H1 (cell line): ENCODE measurements at regions not wholly inside any gene's neighbourhood (a gene's known extent, or its start where the extent isn't known, plus 50 kb on each side); places are given as distances from the start of the nearest gene placed in this dataset.

Source experiments
- CTCF ChIA-PET: fragments of 300-600 bp; sonication (Branson Sonifier 250); formaldehyde crosslinking; loops from one replicate; lab custom pipeline; 2021; ENCODE audit not compliant: partially characterized antibody; lab: Charles Lee
- POLR2A ChIA-PET: fragments of 300-600 bp; sonication (Branson Sonifier 250); formaldehyde crosslinking; loops from one replicate; lab custom pipeline; 2021; ENCODE audit warnings: inconsistent platforms; ENCODE audit not compliant: partially characterized antibody; lab: Charles Lee
- DNase-seq, 2 experiments: peaks; one replicate each; pipeline versions ENCODE4 v3.0.0 to v3.0.0-alpha.2; 2010 to 2022; ENCODE audit warnings: low spot score in 2 of 2, low read depth in 1 of 2, mixed read lengths in 1 of 2
- FAIRE-seq: peaks from 2 replicates; lab custom pipeline; 2011; peaks lifted over from hg19 to GRCh38; lab: Jason Lieb, UNC
- H2AFZ ChIP-seq: 2 replicates; pipeline ENCODE4 v1.8.1; 2012; ENCODE audit warnings: low read length, inconsistent platforms
- H2AK5ac ChIP-seq: 2 replicates; pipeline ENCODE4 v1.6.1; 2013; ENCODE audit warnings: low read depth, low read length
- H2BK120ac ChIP-seq: replicated peaks from 2 replicates; pipeline ENCODE3; 2013; ENCODE audit warnings: low read depth, low read length, inconsistent platforms
- H2BK12ac ChIP-seq: 2 replicates; pipeline ENCODE4 v1.6.1; 2013; ENCODE audit warnings: low read depth, low read length
- H2BK15ac ChIP-seq: 2 replicates; pipeline ENCODE4 v1.6.1; 2013; ENCODE audit warnings: low read length
- H2BK20ac ChIP-seq: 2 replicates; pipeline ENCODE4 v1.6.1; 2013; ENCODE audit warnings: low read length
- H2BK5ac ChIP-seq: 2 replicates; pipeline ENCODE4 v1.6.1; 2013; ENCODE audit warnings: low read depth, low read length
- H3K14ac ChIP-seq: 2 replicates; pipeline ENCODE4 v1.6.1; 2013; ENCODE audit warnings: inconsistent platforms; ENCODE audit not compliant: insufficient read length
- H3K18ac ChIP-seq: 2 replicates; pipeline ENCODE4 v1.6.1; 2013; ENCODE audit warnings: low read length; ENCODE audit errors: extremely low read depth
- H3K23ac ChIP-seq: 2 replicates; pipeline ENCODE4 v1.6.1; 2013; ENCODE audit warnings: inconsistent platforms; ENCODE audit not compliant: insufficient read length
- H3K23me2 ChIP-seq: 2 replicates; pipeline ENCODE4 v1.6.1; 2013; ENCODE audit warnings: low read depth, low read length
- H3K27ac ChIP-seq: 2 replicates; pipeline ENCODE4 v1.6.1; 2011; ENCODE audit warnings: low read depth, low read length, inconsistent platforms
- H3K27me3 ChIP-seq, 4 experiments: replicated peaks in 1 of 4; 1 replicate in 1 of 4; 2 replicates in 3 of 4; pipeline versions ENCODE4 v1.6.1 to v1.8.1; 2011 to 2013; ENCODE audit warnings: low read length in 3 of 4, mild to moderate bottlenecking in 3 of 4, inconsistent platforms in 2 of 4, mixed read lengths in 2 of 4, moderate library complexity in 1 of 4; ENCODE audit not compliant: control insufficient read depth in 3 of 4, insufficient read depth in 3 of 4; ENCODE audit errors: extremely low read depth in 1 of 4
- H3K36me3 ChIP-seq, 4 experiments: 2 replicates each; pipeline versions ENCODE4 v1.6.1 to v1.8.1; 2011 to 2013; ENCODE audit warnings: mild to moderate bottlenecking in 4 of 4, low read length in 3 of 4, moderate library complexity in 2 of 4, control low read depth in 1 of 4, inconsistent platforms in 1 of 4; ENCODE audit not compliant: insufficient read depth in 4 of 4, control insufficient read depth in 2 of 4
- H3K4ac ChIP-seq: replicated peaks from 2 replicates; pipeline ENCODE3; 2013; ENCODE audit warnings: low read length, low read depth, mixed read lengths, inconsistent platforms; ENCODE audit not compliant: insufficient read length
- H3K4me1 ChIP-seq, 4 experiments: replicated peaks in 1 of 4; 1 replicate in 1 of 4; 2 replicates in 3 of 4; pipeline versions ENCODE4 v1.6.1 to v1.8.1; 2011 to 2013; ENCODE audit warnings: low read length in 3 of 4, inconsistent platforms in 2 of 4, mixed read lengths in 1 of 4; ENCODE audit not compliant: insufficient read depth in 4 of 4, control insufficient read depth in 3 of 4
- H3K4me2 ChIP-seq, 2 experiments: 2 replicates each; pipeline versions ENCODE4 v1.6.1 to v1.8.1; 2011 to 2013; ENCODE audit warnings: low read depth in 2 of 2, low read length in 2 of 2, control low read depth in 1 of 2, inconsistent platforms in 1 of 2, mild to moderate bottlenecking in 1 of 2; ENCODE audit not compliant: insufficient read depth in 1 of 2
- H3K4me3 ChIP-seq, 4 experiments: fragments of 200-600, 300-600 bp in 1 of 4; sonication (generic), shearing (Covaris generic), sonication (Bioruptor Twin) in 1 of 4; 2 replicates each; pipeline versions ENCODE4 v1.5.1 to v1.8.1; 2011 to 2016; ENCODE audit warnings: low read length in 4 of 4, low read depth in 3 of 4, control low read depth in 2 of 4, inconsistent platforms in 2 of 4, mild to moderate bottlenecking in 2 of 4, mixed read lengths in 1 of 4, moderate library complexity in 1 of 4; ENCODE audit not compliant: insufficient read depth in 2 of 4; ENCODE audit errors: extremely low read depth in 1 of 4
- H3K56ac ChIP-seq: replicated peaks from 2 replicates; pipeline ENCODE3; 2013; ENCODE audit warnings: low read depth, mild to moderate bottlenecking, mixed read lengths, low read length, inconsistent platforms; ENCODE audit not compliant: insufficient read length
- H3K79me1 ChIP-seq: 2 replicates; pipeline ENCODE4 v1.6.1; 2013; ENCODE audit warnings: low read depth, low read length, control low read depth
- H3K79me2 ChIP-seq, 2 experiments: 2 replicates each; pipeline versions ENCODE4 v1.6.1 to v1.8.1; 2012 to 2013; ENCODE audit warnings: low read length in 2 of 2, mild to moderate bottlenecking in 2 of 2, inconsistent platforms in 1 of 2; ENCODE audit not compliant: insufficient read depth in 2 of 2, control insufficient read depth in 1 of 2
- H3K9ac ChIP-seq, 4 experiments: replicated peaks in 1 of 4; 1 replicate in 1 of 4; 2 replicates in 3 of 4; pipeline versions ENCODE4 v1.6.1 to v1.8.1; 2011 to 2013; ENCODE audit warnings: low read depth in 3 of 4, low read length in 3 of 4, control low read depth in 2 of 4, mild to moderate bottlenecking in 2 of 4, moderate library complexity in 2 of 4, inconsistent platforms in 1 of 4; ENCODE audit errors: extremely low read depth in 1 of 4
- H3K9me3 ChIP-seq, 2 experiments: 2 replicates each; pipeline versions ENCODE4 v1.6.1 to v1.8.1; 2012 to 2013; ENCODE audit warnings: mild to moderate bottlenecking in 2 of 2, moderate library complexity in 2 of 2, control low read depth in 1 of 2, inconsistent platforms in 1 of 2, low read depth in 1 of 2, low read length in 1 of 2, mixed read lengths in 1 of 2; ENCODE audit not compliant: insufficient read depth in 2 of 2
- H4K20me1 ChIP-seq, 2 experiments: replicated peaks in 1 of 2; 2 replicates each; pipeline versions ENCODE3 to v1.8.1; 2011 to 2013; ENCODE audit warnings: inconsistent platforms in 2 of 2, low read length in 2 of 2, mild to moderate bottlenecking in 1 of 2; ENCODE audit not compliant: insufficient read depth in 2 of 2, control insufficient read depth in 1 of 2
- H4K5ac ChIP-seq: 2 replicates; pipeline ENCODE4 v1.6.1; 2013; ENCODE audit warnings: low read length, low read depth, mixed read lengths, inconsistent platforms; ENCODE audit not compliant: insufficient read length
- H4K8ac ChIP-seq: 2 replicates; pipeline ENCODE4 v1.8.0; 2013; ENCODE audit warnings: mild to moderate bottlenecking, moderate library complexity, low read length, inconsistent platforms; ENCODE audit not compliant: insufficient read depth; ENCODE audit errors: extremely low read depth
- H4K91ac ChIP-seq: replicated peaks from 2 replicates; pipeline ENCODE3; 2013; ENCODE audit warnings: low read length, mixed read lengths, inconsistent platforms; ENCODE audit not compliant: insufficient read length
- POLR2AphosphoS5 ChIP-seq: IDR thresholded peaks from 2 replicates; pipeline ENCODE4 v1.6.1; 2011; ENCODE audit warnings: low read depth, low read length
- TF ChIP-seq, protein P1 (sequence below): fragments of 300-600 bp; sonication (generic); IDR thresholded peaks from 2 replicates; pipeline ENCODE4 v1.7.1; 2012; ENCODE audit warnings: low read length, moderate library complexity, mild to moderate bottlenecking, inconsistent platforms; ENCODE audit not compliant: insufficient replicate concordance

DNA sequence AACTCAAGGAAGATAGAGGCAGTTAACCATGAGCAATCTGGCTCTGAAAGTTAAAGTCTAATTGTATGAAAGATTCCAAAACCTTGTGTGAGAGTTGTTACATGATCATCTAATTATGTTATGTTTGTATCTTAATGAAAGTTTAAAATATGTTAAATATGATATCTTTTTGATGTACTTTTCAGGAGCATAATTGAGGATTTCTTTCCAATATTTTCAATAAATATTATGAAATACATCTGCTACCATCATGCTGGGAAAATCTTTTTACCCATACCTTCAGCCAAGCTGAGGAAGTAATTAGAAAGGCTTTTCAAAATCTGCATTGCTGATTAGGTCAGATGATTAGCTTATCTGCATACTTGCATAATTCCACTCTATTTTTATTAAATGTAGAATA is 318.4 kb downstream of the KLF12 start:
- Histone ChIP-seq H3K56ac (no peak overlapping the region), H4K5ac (no peak overlapping the region), H3K23ac (no peak overlapping the region), H3K36me3 (no peaks in the 10 kb centered on the region), H4K8ac (no peak overlapping the region), H3K79me1 (no peaks in the 10 kb centered on the region), H2AFZ (no peak overlapping the region), H3K18ac (no peak overlapping the region), H3K23me2 (no peaks in the 10 kb centered on the region; the same call in 1 of the 2 replicates), H4K20me1 (no peaks in the 10 kb centered on the region), H3K9ac (no peak overlapping the region), H4K91ac (no peak overlapping the region), H3K4me1 (no peaks in the 10 kb centered on the region; a peak in 1 of 7 replicates), H2BK120ac (no peak overlapping the region), H2BK20ac (no peak overlapping the region), H2BK15ac (no peak overlapping the region), H2BK12ac (no peak overlapping the region), H3K27me3 (no peaks in the 10 kb centered on the region), H2BK5ac (no peak overlapping the region), H3K9me3 (no peaks in the 10 kb centered on the region), H3K4ac (no peak overlapping the region), H3K27ac (no peak overlapping the region), H3K4me2 (no peak overlapping the region), H3K79me2 (no peaks in the 10 kb centered on the region), H3K4me3 (no peak overlapping the region), H2AK5ac (no peak overlapping the region), H3K14ac (no peak overlapping the region)
- FAIRE-seq = no peak
- CTCF ChIA-PET = interaction anchor here (1.1 kb wide), 1 partner anchor 50 kb away, joined by 3 read pairs; no protein-coding TSS in a partner anchor
- DNase-seq = no peak
- POLR2A ChIA-PET = no interaction called here
- TF ChIP-seq POLR2AphosphoS5 = no peak
- TF ChIP-seq, protein P1, sequence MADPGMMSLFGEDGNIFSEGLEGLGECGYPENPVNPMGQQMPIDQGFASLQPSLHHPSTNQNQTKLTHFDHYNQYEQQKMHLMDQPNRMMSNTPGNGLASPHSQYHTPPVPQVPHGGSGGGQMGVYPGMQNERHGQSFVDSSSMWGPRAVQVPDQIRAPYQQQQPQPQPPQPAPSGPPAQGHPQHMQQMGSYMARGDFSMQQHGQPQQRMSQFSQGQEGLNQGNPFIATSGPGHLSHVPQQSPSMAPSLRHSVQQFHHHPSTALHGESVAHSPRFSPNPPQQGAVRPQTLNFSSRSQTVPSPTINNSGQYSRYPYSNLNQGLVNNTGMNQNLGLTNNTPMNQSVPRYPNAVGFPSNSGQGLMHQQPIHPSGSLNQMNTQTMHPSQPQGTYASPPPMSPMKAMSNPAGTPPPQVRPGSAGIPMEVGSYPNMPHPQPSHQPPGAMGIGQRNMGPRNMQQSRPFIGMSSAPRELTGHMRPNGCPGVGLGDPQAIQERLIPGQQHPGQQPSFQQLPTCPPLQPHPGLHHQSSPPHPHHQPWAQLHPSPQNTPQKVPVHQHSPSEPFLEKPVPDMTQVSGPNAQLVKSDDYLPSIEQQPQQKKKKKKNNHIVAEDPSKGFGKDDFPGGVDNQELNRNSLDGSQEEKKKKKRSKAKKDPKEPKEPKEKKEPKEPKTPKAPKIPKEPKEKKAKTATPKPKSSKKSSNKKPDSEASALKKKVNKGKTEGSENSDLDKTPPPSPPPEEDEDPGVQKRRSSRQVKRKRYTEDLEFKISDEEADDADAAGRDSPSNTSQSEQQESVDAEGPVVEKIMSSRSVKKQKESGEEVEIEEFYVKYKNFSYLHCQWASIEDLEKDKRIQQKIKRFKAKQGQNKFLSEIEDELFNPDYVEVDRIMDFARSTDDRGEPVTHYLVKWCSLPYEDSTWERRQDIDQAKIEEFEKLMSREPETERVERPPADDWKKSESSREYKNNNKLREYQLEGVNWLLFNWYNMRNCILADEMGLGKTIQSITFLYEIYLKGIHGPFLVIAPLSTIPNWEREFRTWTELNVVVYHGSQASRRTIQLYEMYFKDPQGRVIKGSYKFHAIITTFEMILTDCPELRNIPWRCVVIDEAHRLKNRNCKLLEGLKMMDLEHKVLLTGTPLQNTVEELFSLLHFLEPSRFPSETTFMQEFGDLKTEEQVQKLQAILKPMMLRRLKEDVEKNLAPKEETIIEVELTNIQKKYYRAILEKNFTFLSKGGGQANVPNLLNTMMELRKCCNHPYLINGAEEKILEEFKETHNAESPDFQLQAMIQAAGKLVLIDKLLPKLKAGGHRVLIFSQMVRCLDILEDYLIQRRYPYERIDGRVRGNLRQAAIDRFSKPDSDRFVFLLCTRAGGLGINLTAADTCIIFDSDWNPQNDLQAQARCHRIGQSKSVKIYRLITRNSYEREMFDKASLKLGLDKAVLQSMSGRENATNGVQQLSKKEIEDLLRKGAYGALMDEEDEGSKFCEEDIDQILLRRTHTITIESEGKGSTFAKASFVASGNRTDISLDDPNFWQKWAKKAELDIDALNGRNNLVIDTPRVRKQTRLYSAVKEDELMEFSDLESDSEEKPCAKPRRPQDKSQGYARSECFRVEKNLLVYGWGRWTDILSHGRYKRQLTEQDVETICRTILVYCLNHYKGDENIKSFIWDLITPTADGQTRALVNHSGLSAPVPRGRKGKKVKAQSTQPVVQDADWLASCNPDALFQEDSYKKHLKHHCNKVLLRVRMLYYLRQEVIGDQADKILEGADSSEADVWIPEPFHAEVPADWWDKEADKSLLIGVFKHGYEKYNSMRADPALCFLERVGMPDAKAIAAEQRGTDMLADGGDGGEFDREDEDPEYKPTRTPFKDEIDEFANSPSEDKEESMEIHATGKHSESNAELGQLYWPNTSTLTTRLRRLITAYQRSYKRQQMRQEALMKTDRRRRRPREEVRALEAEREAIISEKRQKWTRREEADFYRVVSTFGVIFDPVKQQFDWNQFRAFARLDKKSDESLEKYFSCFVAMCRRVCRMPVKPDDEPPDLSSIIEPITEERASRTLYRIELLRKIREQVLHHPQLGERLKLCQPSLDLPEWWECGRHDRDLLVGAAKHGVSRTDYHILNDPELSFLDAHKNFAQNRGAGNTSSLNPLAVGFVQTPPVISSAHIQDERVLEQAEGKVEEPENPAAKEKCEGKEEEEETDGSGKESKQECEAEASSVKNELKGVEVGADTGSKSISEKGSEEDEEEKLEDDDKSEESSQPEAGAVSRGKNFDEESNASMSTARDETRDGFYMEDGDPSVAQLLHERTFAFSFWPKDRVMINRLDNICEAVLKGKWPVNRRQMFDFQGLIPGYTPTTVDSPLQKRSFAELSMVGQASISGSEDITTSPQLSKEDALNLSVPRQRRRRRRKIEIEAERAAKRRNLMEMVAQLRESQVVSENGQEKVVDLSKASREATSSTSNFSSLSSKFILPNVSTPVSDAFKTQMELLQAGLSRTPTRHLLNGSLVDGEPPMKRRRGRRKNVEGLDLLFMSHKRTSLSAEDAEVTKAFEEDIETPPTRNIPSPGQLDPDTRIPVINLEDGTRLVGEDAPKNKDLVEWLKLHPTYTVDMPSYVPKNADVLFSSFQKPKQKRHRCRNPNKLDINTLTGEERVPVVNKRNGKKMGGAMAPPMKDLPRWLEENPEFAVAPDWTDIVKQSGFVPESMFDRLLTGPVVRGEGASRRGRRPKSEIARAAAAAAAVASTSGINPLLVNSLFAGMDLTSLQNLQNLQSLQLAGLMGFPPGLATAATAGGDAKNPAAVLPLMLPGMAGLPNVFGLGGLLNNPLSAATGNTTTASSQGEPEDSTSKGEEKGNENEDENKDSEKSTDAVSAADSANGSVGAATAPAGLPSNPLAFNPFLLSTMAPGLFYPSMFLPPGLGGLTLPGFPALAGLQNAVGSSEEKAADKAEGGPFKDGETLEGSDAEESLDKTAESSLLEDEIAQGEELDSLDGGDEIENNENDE = no peak
